ENCODE measurements at regions not wholly inside any gene's neighbourhood (a gene's known extent, or its start where the extent isn't known, plus 50 kb on each side); places are given as distances from the start of the nearest gene placed in this dataset.
"Not testable (repeated sequence)": the region's sequence is repeated elsewhere in the genome, so short reads cannot be mapped to it uniquely, and the experiment has no call there.

DNA sequence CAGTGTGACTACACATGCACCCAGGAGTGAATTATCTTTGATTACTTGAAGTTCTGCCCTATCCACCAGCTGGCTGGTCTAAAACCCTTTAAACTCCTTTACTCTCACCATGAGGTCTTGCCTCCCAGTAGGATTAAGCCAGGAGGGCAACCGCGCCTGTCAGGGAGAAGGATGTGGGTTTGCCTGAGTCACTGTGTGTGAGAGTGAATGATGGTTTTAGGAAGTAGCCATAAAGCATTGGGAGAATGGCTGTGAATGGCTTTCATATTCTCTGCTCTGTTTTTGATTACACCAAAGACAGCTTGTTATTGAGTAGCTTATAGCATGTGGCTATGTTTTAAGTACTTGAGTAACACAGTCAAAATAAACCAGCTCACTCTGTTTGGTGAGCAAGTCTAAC lies 637.7 kb upstream of the TBL1XR1 start:
- no peak for DNase-seq

DNA sequence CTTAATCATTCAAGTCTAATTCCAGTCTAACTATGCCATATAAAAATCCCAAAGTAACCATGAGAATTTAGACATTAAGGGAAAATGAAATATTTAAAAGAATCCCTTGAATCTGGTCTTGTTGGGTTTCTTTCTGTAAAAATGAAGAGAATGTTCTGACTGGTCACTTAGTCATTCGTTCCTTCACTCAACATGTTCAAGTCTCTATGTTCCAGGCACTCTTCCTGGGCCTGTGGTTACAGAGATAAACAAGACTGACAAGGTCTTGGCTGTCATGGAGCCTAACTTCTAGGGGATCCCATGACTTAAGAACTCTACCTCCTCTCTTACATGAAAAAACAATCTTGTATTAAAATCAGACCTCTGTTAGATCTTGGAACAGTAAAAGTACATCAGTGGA lies 638.6 kb upstream of the TBL1XR1 start:
- no peak for DNase-seq

DNA sequence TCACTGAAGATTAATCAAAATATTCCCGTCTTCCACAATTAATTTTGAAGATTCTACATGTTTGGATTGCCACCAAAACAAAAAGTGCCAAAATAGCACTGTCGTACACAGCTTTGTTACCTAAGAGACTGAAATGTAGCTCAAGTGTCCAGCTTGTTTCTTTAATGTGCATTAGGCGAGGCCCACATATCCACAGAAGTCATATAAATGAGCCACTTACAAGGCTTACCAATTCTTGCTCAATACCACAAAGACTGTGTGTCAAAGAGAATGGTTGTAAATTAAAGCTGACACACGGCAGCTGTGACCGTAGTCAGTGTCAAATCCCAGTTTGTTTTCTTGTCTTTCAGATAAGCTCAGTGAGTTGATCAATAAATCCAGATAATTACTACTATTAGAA lies 639.4 kb upstream of the TBL1XR1 start:
- DNase-seq, result no peak

DNA sequence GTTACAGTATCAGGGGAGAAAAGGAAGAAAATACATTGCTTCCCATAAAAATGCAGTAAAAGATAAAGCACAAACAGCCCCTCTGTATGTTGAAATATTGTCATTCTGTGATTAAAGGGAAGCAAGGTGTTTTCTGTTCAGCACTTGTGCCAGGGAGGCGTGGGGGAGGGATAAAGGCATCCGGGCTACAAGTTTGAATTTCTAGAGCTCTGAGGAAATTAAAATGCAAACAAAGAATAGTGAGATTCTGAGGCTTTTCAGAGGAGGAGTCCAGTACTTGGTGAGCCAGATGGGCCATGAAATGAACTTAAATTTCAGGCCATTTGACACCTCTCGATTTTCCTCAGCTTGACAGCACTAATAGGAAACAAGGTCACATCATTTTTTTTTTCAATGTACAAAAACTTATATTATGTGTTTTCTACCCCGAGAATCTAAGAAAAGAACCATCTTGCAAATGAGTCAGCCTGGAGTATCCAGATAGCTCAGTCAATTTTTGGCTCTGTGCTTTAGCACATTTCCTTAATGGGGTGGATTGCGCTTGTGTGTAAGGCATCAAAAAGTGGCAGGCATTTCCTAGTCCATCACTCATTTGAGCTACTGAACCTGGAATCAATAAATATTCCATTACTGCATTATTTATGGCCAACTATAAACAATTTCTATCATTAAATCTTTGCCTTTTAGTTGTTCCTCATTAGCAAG lies 640.8 kb upstream of the TBL1XR1 start:
- no peak for DNase-seq

DNA sequence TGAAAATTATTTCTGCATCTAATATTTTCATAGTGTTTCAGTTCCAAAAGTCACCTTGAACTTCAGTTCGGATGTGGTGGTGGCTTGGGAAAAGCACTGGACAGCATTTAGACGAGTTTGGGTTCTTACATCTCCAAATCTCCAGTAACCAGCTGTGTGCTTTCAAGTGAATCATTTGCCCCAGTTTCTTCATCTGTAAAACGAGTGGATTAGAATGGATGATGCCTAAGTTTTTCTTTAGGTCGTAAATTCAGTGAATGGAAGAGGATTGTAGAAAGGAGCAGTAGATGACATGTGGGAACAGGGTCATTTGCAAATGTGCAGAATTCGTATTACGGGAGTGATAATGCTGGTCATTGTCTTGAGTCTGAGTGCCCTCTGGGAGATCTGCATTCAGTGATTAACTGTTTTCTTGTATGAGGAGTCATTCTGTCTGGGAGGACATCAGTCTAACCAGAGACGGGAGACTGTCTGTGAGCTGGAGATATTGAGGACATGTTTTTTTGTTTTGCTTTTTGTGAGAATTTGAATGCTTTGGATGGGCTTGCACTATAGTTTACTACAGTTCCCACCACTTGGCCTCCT lies 641.6 kb upstream of the TBL1XR1 start:
- no peak for DNase-seq

DNA sequence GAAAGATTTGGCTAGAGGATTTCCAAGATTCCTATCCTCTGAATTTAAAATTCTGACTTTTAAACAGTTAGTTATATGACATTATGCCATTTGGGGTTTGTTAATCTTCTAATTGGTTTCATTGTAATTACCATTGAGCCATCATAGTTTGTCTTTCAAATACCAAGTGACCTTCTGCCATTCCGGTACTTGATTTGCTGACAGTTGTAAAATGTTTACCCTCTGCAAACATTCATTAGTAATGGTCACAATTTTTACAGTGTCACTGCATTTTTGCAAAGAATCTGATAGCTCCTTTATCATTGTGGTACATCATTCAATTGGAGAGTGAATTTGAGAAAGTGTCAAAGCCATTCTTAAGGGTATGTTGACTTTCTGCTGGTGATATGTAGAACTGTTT lies 645.0 kb upstream of the TBL1XR1 start:
- no peak for DNase-seq

DNA sequence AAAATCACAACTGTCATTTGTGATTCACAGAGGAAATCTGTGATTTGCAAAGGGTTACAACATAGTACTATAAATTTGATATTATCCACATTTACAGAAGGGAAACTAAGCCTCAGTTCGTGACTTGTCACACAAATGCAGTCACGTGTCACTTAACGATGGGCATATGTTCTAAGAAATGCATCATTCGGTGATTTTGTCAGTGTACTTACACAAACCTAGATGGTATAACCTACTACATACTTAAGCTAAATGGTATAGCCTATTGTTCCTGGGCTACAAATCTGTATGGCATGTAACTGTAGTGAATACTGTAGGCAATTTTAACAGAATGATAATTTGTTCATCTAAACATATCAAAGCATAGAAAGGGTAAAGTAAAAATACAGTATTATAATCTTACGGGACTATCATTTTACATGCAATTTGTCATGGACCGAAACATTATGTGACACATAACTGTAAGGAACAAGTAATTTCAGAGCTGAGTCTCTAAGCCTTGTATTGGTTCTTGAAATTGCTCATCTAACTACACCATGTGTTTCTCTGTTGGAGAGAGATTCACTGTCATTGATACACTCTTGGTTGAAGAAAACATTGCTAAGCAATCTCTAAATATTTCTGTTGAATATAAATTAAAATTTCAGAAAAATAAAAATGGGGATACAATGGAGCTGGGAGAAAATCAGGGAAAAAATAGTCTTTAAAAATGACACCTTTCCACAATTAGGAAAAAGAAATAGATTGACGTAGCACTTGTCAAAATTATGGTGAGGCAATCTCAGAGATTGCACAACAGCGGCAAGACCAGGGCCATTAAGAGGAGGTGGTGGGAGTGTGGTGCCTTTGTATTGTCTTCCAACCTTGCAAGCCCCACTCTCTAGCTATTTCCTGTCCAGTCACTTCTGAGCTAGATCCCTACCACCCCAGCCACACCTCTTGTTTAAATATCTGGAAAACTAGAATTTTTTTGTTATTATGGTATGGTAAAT lies 645.8 kb upstream of the TBL1XR1 start:
- DNase-seq, result peak; percentile 42

DNA sequence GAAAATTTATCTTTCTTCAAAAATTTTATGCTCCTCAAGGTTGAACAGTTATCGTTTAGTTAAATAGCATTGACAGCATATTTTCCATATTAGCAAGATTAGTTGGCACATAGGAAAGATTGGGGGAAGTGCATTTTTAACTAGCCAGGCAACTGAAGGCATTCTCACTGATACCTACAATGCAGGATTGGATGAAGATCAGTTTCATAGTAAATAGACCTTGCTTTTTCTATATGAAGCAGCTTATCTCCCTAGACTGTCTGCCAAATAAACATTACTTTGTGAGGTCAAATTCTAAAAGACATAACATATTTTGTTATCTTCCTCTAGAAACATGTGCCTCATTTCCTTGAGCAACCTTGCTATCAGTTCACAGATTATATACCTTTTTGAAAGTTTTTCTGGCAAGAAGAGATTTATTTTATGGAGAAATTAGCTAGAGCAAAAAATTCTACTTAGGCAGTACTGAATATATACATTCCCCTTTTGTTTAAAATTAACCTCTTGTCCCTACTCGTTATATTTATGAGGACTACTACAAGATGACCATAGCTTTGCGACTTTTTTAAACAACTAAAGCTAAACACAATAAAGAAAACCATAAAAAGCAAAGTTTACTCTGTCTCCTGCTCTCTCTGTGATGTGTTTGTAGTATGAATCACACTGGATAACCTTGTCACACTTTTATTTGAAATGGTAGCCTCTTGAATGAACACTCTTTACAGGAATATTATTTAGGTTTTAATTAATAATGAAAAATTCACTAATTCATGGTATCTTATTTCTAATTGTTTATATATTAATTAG lies 654.9 kb upstream of the TBL1XR1 start:
- no peak for DNase-seq

DNA sequence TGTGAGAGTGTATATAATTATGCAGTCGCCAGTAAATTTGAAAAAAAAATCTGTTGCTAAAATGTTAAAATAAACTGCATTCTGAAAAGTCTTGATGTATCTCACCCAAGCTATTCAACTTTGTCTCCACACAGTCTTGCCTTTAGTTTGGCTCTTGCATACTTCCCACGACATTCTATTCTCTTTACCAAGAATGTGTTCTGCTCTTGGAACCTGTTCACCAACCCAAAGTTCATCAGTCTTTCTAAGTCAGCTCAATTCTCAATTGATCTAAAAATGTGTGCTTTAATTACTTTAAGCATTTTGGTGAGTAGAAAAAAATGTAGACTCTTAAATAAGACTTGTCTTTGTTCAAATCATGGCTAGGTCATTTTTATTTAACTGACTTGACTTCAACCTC lies 657.7 kb upstream of the TBL1XR1 start:
- no peak for DNase-seq

DNA sequence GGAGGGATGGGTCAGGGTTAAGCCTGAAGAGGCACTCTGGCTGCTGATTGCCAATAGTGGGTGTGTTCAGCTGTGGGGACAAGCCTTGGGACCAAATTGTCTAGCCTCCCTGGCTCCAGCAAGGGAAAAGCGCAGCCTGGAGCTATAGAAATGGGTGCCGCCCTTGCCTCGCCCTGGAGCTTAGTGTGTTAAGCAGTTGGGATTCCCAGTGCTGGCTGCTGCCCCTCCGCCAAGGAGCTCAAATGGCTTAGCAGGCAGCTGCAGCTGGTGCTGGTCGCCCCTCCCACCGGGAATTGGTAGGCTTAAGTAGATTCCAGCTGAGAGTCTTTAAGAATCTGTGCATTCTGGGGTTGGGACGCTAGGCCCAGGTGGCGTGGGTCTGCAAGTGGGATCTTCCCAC lies 662.9 kb upstream of the TBL1XR1 start:
- no peak for DNase-seq

DNA sequence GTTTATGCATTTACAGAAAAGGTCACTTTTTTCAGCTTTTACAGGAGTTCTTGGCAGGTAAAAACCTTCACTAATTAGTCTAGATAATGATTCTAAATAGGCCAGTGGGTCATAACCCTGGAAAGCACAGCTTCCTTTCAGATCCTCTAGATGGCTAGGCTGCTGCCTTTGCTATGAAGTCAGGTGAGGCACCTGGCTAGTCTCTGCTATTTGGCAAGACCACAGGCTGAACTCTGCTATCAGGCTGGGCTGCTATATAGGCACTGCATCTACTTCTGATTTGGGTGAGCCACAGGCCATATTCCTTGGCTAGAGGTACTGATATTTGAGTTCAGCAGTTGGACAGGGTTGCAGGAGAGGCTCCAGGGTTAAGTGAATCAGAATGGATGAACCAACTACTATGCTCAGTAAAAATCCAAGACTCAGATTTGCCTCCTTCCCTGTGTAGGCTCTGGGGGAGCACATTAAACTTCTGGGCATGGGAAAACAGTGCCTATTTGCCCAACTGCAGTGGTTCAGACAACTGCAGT lies 665.7 kb upstream of the TBL1XR1 start:
- DNase-seq, result no peak

DNA sequence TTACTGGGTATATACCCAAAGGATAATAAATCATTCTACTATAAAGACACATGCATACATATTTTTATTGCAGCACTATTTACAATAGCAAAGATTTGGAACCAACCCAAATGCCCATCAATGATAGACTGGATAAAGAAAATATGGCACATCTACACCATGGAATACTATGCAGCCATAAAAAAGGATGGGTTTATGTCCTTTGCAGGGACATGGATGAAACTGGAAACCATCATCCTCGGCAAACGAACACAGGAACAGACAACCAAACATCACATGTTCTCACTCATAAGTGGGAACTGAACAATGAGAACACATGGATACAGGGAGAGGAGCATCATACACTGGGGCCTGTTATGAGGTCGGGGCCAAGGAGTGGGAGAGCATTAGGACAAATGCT lies 665.0 kb upstream of the KCNMB2 start:
- DNase-seq, result not testable (repeated sequence)

DNA sequence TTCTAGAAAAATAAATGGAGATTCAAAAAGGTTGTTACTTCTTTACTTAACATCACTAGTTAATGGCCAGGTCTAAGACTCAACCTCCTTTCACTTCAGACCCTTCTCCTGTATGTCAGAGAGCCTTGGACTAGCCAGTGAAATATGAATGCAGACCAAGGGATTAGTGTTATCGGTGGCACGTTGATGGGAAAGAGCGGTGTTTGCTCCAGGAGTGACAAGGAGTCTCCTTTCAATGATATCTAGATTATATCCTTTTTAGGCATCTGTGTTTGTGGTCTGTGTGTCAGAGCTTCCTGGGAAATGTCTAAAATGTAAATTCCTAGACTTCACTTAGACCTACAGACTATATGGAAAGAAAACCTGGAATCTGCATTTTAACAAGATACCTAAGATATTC lies 658.0 kb upstream of the KCNMB2 start:
- DNase-seq, result no peak

DNA sequence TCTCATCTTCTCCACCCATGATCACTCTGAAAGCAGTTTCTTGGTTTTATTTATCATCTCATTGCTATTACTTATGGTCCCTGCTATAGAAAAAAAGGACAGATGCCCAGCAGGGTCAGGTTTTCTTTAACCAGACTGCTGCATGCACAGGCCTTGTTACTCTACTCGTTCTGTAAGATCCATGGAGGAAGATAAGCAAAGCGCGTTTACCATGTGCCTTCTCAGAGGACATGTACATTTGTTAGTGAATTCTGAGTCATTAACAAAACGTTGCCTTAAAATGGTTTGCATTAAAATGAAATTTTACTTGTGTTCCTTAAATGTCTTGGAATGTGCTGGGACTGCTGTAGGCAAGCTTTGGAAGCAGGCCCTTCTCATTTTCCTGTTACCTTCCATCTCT lies 657.3 kb upstream of the KCNMB2 start:
- DNase-seq, result no peak

DNA sequence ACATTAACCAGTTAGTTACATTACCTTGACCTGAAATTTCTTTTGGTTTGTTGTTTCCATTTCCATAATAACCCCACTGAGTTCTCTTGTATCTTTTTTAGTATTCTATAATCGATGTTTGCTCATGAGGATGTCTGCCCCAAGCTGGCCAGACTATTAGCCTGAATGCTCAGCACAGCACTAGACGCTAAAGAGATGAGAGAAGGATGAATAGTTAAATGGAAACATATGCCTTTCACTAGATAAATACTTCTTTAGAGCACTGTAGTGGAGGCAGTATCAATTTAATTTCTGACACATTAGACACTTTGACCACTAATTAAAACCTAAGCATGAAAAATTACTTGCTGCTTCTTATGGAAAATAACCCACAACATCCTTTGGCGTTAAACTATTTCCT lies 654.9 kb upstream of the KCNMB2 start:
- DNase-seq, result no peak

DNA sequence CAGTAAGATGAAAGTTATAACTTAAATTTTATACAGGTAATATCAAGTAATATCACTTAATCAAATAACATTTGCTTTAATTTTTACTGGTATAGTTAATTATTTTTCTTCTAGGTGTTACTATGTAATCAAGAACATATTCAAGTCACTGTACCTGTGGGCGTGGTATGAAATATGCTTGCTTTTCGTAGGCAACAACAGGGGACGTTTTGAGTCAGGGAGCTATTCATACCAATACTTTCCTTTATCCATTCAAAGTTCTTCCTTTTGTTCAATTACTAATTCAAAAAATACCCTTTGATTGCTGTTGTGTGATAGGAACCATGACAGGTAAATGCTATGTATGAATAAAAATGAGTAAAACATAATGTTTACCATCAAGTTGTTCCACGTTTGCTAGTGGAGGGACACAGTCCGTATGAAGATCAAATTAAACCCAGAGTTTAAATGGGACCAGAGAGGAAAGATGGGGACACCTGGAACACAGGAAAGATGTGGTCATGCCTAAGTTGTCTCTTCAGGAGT lies 654.0 kb upstream of the KCNMB2 start:
- peak; percentile 54 for DNase-seq

DNA sequence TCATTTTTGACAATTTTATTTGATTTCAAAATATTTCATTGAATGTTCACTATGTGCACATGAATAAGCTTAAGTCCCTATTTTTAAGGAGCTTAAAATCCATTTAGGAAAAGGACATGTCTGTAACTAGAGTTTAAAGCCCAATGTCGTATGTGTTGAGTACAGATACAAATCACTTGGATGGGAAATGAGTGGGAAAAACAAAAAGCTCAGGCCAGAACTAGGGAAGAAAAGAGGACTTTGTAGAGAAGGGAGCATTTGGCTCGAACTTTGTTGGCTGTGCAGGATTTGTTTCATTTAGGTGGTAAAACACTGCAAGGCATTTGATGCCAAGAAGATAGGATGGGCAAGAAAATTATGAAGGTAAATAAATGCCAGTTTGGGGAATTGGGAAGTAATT lies 653.1 kb upstream of the KCNMB2 start:
- DNase-seq, result no peak

DNA sequence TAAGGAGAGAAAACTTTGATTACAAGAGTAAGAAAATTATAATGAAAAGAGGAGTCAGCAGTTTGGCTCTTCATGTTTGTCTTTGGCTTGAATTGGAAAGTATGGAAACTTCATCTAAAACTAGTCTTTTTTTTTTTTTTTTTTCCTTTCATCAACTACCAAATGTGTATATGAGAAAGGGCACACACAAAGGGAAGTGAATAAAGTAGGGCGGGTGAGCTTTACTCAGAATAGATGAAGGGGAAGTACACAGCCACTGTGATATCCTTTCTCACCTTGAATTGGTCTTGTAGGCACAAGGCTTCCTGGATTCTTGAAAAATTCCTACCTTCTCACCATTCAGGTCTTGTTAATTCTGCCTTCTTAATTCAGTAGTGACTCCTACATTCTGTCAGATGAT lies 652.3 kb upstream of the KCNMB2 start:
- DNase-seq, result no peak

DNA sequence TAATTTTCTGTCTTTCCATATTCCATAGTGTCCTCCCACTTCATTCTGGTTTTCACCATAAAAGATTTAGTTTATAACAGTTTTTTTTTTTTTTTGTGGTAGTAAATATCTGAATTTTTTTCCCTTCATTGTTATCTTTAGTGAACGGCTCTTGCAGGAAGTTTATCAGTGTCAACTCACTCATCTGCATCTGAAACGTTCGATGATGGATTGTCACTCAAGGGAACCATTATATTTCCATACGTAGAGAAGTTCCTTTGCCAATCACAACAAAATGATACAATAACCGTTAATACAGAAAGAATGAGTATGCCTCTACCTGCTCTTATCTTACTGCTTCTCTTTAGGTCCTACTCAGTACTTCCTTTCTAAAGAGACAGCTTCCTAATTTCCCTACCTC lies 651.2 kb upstream of the KCNMB2 start:
- no peak for DNase-seq

DNA sequence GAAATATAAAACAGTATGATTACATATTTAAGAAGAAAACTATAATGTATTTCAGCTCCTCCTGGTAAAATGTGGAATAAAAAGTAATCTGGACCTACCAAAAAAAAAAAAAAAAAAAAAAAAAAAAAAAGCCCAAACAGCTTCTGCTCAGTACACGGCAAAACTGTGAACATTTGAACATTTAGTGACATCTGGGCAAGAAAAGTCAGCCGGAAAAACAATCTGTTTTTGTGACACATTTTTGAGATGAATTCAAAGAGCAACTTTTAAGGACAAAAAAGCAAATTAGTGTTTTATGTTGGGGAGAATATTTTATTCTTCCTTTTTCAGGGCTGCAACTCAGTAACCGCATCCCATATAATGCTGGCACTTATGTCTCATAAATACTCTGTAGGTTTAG lies 649.7 kb upstream of the KCNMB2 start:
- DNase-seq, result no peak

DNA sequence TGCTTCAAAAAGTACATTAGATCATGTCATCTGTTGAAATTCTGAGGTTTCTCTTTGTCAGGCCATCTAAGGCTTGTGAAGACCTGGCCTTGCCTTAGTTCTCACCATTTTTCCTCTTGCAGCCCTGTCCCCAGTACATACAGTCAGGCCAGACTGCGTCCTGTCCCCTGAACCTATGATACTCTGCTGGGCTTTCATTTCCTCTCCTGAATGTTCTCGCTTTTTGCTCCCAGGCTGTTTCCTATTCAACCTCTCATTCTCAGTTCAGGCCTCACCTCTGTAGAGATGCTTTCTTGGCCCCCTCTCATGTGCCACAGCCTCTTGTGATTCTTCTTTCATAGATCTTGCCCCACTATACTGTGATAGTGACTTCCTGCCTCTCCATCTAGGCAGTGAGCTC lies 648.8 kb upstream of the KCNMB2 start:
- no peak for DNase-seq

DNA sequence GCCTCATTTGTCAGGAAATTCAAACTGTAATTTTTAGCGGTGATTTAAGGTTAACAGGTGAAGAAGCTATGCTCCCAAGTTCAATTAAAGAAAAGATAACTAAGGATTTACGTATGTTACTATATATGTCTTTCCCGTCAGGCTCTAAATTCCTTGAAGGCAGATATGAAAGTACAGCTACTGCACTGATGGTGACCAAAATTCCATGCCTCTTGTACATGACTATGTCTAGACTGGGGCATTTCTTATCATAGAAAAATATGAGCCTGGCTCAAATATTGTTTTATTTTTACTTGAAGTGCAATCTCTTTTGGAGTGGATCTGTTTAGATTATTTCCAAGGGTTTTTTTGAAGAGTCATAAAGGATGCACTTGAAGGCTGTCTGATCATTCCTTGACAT lies 647.1 kb upstream of the KCNMB2 start:
- no peak for DNase-seq

Data from activated CD4-positive, alpha-beta T cell treated with anti-CD3 and anti-CD28 coated beads, Interleukin-2, amount 50 U/mL, for 16 hours (primary cell).